Activated T-helper 1 cell treated with anti-CD3 and anti-CD28 coated beads, Interleukin-2, amount 50 U/mL, for 16 hours (primary cell): ENCODE measurements at regions not wholly inside any gene's neighbourhood (a gene's known extent, or its start where the extent isn't known, plus 50 kb on each side); places are given as distances from the start of the nearest gene placed in this dataset.
A peak's percentile ranks its signal among the peaks of the same experiment; 100 is the strongest.

ENCODE experiments used
- DNase-seq, 2 donors: peaks; one replicate each; pipeline ENCODE4 v3.0.0-alpha.2; 2020; ENCODE audit warnings: low read depth in 1 of 2, low spot score in 1 of 2

GRCh38 chr5:35324679-35325078, 94.4 kb upstream of the PRLR start:
- no peak for DNase-seq

DNA sequence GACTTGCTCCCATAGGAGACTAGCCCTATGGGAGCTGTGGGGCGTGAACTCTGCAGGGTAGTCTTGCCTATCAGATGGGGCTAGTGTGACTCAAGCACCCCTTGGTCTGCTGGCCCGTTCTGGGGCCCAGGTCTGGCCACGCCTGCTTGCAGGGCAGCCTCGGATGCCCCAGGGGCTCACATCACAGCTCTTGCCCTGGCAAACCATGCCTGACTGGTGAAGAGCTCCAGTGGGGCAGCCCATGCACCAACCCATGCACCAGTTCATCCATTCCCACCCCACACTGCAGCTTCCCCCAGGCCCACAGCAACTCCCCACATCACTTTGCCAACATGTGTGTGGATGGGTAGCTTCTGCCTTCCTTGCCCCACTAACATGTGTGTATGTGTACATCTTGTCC, 93.9 kb upstream of the PRLR start:
- no peak for DNase-seq

GRCh38 chr5:35320029-35320428, 89.7 kb upstream of the PRLR start:
- DNase-seq: no peak

- DNase-seq: peak in 1 of 2 donors; percentile 16
Measured at GRCh38 chr5:35319333-35320002, 89.2 kb upstream of the PRLR start.

DNA sequence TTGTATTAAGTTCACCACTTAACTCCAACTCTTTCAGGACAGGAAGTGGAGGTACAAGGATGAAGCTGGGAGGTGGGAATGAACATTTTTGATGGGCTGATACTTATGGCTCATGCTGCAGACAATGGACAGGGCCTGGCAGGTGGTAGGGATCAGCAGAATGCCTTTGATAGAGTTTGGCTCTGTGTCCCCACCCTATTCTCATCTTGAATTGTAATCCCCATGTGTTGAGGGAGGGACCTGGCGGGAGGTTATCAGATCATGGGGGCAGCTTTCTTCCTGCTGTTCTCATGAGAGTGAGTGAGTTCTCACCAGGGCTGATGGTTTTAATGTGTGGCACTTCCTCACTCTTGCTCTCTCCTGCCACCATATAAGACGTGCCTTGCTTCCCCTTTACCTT, 87.3 kb upstream of the PRLR start:
- DNase-seq: no peak

GRCh38 chr5:35316611-35317274, 86.5 kb upstream of the PRLR start:
- no peak for DNase-seq

GRCh38 chr5:35313291-35313690, 83.0 kb upstream of the PRLR start:
- DNase-seq: no peak

- DNase-seq: no peak
Measured at GRCh38 chr5:35312267-35312666, 82.0 kb upstream of the PRLR start.

DNA sequence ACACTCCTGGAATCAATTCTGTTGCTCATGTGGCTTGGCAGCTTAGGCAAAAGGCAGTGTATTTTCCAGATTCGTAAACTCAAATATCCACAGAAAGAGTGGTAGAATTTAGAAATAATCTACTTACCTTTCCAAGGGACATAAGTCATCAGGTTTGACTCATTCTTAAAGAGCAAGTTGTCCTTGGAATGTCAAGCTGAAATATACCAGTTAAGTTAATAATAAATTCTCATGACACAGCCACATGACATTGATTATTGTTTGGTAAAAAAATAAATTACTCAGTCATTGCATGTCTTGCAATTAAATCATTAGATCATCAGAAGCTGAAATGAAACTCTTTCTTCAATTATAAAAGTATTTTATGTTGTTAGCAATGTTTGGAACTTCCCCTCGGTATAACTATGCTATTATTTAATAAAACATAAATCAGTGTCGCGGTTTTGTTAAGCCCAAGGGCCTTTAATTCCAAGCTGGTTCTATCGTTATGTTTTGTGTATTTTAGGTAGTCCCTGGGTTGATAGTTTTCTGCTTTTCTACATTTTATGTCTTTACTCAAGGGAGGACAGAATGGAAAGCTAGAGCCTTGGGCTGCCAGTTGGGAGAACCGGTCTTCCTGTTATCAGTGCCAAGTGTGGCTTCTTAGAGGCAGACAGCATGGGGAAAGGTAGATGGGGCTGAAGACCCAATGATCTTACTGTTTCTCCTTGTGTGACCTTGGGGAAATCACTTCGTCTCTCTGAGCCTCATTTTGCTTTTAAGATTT, 79.3 kb upstream of the PRLR start:
- no peak for DNase-seq

- no peak for DNase-seq
Measured at GRCh38 chr5:35308421-35308820, 78.1 kb upstream of the PRLR start.

- DNase-seq: no peak
Measured at GRCh38 chr5:35306716-35307365, 76.6 kb upstream of the PRLR start.

DNA sequence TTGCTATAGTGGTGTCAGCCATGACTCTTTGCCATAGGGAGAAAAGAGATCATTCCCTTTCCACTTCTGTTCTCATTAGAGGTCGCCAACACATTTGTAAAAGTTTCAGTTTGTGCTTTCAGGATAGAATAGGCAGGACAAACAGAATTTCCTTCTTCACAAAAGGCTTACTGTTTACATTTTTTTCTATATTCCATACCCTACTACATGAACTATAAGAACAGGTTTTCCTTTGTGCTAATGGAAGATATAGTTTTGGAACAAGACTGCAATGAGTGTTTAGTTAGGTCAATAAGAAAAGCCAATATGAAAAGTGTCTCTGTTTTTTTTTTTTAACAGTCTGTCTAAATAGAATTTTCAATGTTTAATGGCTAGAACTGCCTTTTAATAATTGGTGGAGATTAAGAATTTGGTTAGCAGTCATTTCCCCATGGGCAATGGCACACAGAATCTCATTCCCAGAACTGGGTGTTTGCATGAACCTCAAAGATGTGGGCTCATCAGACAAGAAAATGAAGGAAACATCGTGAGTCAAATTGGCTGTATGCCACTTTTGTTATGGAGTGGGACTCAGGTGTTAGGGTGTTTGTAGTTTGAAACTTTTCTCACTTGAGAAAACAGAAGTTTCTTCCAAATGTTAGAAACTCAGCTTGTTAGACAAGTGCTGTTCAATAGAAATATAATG, 75.2 kb upstream of the PRLR start:
- DNase-seq: no peak

GRCh38 chr5:35304291-35304690, 74.0 kb upstream of the PRLR start:
- no peak for DNase-seq

GRCh38 chr5:35303152-35303551, 72.9 kb upstream of the PRLR start:
- no peak for DNase-seq

- no peak for DNase-seq
Measured at GRCh38 chr5:35302544-35302943, 72.3 kb upstream of the PRLR start.

GRCh38 chr5:35297755-35298154, 67.5 kb upstream of the PRLR start:
- DNase-seq: no peak

- no peak for DNase-seq
Measured at GRCh38 chr5:35294976-35295375, 64.7 kb upstream of the PRLR start.

GRCh38 chr5:35294017-35294416, 63.7 kb upstream of the PRLR start:
- DNase-seq: no peak

GRCh38 chr5:35285435-35285834, 55.1 kb upstream of the PRLR start:
- no peak for DNase-seq

GRCh38 chr5:35285011-35285410, 54.7 kb upstream of the PRLR start:
- DNase-seq: no peak

GRCh38 chr5:35284364-35284763, 54.1 kb upstream of the PRLR start:
- DNase-seq: no peak
